ENCODE measurements at regions not wholly inside any gene's neighbourhood (a gene's known extent, or its start where the extent isn't known, plus 50 kb on each side); places are given as distances from the start of the nearest gene placed in this dataset.

DNA sequence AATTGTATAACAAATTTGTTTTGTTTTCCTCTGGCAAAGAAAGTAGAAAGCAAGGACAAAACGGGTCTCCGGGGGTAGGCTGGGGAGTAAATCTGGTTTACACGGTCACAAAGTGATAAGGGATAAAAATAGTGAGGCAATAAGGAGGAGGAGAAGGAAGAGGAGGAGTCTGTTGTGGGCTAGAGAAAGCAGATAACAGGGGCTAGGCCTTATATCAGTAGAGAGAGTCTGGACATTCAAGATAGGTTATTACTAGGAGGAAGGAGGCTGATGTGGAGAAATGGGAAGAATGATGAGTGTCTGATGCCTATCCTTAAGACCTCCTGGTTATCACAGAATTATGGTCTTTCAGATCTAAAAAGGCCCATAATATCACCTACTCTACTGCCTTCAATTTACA, 83.2 kb upstream of the SSTR1 start:
- TF ChIP-seq, protein P1, sequence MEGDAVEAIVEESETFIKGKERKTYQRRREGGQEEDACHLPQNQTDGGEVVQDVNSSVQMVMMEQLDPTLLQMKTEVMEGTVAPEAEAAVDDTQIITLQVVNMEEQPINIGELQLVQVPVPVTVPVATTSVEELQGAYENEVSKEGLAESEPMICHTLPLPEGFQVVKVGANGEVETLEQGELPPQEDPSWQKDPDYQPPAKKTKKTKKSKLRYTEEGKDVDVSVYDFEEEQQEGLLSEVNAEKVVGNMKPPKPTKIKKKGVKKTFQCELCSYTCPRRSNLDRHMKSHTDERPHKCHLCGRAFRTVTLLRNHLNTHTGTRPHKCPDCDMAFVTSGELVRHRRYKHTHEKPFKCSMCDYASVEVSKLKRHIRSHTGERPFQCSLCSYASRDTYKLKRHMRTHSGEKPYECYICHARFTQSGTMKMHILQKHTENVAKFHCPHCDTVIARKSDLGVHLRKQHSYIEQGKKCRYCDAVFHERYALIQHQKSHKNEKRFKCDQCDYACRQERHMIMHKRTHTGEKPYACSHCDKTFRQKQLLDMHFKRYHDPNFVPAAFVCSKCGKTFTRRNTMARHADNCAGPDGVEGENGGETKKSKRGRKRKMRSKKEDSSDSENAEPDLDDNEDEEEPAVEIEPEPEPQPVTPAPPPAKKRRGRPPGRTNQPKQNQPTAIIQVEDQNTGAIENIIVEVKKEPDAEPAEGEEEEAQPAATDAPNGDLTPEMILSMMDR (IDR thresholded peaks at IDR 0.05), result no peak
- Histone ChIP-seq H3K36me3 (no peaks in the 10 kb centered on the region), H3K4me1 (no peaks in the 10 kb centered on the region), H3K4me3 (no peak overlapping the region), H3K27ac (no peak overlapping the region), H3K9me3 (no peaks in the 10 kb centered on the region), H3K27me3 (no peaks in the 10 kb centered on the region)
- intact Hi-C loops (cut with DNase I; ENCODE audit: low total_unique reads), result no loop called here
- no peak for DNase-seq

DNA sequence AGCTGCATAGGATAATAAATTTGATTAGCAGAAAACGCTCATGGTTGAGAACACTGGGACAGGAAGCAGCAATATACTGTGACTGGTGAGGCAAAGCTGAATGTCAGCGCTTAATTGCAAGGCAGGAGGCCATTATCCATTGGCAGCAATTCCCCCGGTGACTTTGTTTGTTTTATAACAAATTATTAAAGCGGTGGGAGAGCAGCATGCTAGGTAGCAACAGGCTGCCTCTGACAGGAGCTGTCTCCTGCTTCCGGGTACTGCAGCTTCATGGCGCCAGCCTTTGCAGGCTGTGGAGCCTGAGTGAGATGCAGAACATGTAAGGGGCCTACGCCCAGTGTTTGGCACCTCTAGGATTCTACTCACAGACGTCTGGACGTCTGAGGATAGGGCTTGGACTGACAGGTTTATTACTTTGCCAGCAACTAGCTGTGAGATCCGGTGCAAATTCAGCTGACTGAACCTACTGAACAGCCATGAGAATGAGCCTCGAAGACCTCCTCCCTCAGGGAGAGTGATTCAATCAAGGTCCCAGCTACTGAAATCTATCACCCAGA, 82.1 kb upstream of the SSTR1 start:
- Histone ChIP-seq H3K4me3 (no peak overlapping the region), H3K9me3 (no peaks in the 10 kb centered on the region), H3K36me3 (no peaks in the 10 kb centered on the region), H3K27ac (no peak overlapping the region), H3K4me1 (no peaks in the 10 kb centered on the region), H3K27me3 (no peaks in the 10 kb centered on the region)
- TF ChIP-seq, protein P1 (IDR thresholded peaks at IDR 0.05), result no peak
- intact Hi-C loops (cut with DNase I; ENCODE audit: low total_unique reads), result no loop called here
- DNase-seq, result no peak

DNA sequence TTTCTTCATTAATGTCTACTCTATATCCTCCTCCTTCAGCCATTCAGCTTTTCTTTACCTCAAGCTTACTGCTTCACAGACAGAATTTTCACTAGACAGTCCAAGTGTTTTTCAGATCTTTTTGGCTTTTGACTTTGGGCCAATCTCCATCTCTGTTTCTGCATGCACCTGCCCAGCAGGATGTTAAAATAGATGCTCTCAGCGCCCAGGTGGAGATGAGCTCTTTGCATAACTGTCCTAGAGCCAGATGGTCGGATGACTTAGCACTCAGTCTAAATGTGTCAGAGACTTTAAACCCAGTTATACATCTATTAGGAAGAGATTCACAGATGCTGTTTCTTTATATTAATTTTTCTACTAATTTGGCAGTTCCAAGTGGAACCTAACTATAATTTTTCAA, 80.3 kb upstream of the SSTR1 start:
- Histone ChIP-seq H3K27me3 (no peaks in the 10 kb centered on the region), H3K36me3 (no peaks in the 10 kb centered on the region), H3K27ac (no peak overlapping the region), H3K4me3 (no peak overlapping the region), H3K9me3 (no peaks in the 10 kb centered on the region), H3K4me1 (no peaks in the 10 kb centered on the region)
- TF ChIP-seq, protein P1 (IDR thresholded peaks at IDR 0.05), result no peak
- DNase-seq, result no peak
- intact Hi-C loops (cut with DNase I; ENCODE audit: low total_unique reads), result no loop called here

DNA sequence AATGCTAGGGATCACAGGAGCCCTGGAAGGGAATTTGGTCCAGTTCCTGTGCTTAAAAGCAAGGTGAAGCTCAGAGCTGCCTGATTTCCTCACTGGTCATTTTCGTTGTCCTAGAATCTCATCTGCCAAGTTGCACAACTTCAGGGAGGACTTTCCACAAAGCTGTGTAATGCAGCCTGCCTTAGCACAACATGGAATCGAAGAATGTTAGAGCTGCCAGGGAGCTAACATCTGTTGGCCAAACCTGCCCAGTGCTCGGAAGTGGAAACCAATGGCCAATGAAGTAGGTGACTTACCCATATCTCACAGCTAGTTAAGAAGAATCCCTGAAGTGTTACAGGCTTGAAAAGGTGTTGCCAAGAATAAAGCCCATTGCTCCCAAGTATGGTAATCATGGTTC, 79.9 kb upstream of the SSTR1 start:
- no peak overlapping the region for H3K27ac ChIP-seq
- TF ChIP-seq, protein P1 (IDR thresholded peaks at IDR 0.05), result no peak
- no peaks in the 10 kb centered on the region for H3K9me3 ChIP-seq
- no peaks in the 10 kb centered on the region for H3K27me3 ChIP-seq
- DNase-seq, result no peak
- intact Hi-C loops (cut with DNase I; ENCODE audit: low total_unique reads), result no loop called here
- H3K4me1 ChIP-seq, result no peaks in the 10 kb centered on the region
- H3K36me3 ChIP-seq, result no peaks in the 10 kb centered on the region
- H3K4me3 ChIP-seq, result no peak overlapping the region

DNA sequence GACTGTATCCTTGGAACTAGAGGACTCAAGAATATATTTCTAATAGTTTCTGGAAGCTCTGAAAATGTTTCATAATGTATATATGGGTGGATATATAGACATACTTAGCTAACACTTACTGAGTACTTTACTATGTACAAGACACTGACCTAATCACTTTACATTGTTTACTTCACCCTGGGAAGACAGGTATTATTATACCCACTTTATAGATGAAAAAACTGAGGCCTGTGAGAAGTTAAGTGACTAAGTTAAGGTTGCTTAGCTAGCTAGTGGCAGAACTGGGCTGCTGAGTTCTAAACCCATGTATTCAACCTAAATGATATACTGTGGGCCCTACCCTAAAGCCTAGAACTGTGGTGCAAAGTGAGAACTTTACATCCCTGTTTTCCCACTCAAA, 79.1 kb upstream of the SSTR1 start:
- H3K9me3 ChIP-seq, result no peaks in the 10 kb centered on the region
- TF ChIP-seq, protein P1 (IDR thresholded peaks at IDR 0.05), result no peak
- intact Hi-C loops (cut with DNase I; ENCODE audit: low total_unique reads), result no loop called here
- H3K27ac ChIP-seq, result no peak overlapping the region
- DNase-seq, result no peak
- no peaks in the 10 kb centered on the region for H3K27me3 ChIP-seq
- H3K36me3 ChIP-seq, result no peaks in the 10 kb centered on the region
- H3K4me1 ChIP-seq, result no peaks in the 10 kb centered on the region
- H3K4me3 ChIP-seq, result no peak overlapping the region

DNA sequence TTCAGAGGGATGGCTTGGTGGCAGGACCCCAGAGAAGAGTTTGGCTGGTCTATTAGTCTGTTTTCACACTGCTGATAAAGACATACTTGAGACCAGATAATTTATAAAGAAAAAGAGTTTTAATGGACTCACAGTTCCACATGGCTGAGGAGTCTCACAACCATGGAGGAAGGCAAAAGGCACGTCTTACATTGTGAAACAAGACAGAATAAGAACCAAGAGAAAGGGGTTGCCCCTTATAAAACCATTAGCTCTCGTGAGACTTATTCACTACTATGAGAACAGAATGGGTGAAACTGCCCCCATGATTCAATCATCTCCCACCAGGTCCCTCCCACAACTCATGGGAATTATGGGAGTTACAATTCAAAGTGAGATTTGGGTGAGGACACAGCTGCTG, 78.5 kb upstream of the SSTR1 start:
- no peak overlapping the region for H3K27ac ChIP-seq
- H3K27me3 ChIP-seq, result no peaks in the 10 kb centered on the region
- DNase-seq, result no peak
- TF ChIP-seq, protein P1 (IDR thresholded peaks at IDR 0.05), result no peak
- H3K4me3 ChIP-seq, result no peak overlapping the region
- H3K9me3 ChIP-seq, result no peaks in the 10 kb centered on the region
- intact Hi-C loops (cut with DNase I; ENCODE audit: low total_unique reads), result no loop called here
- no peaks in the 10 kb centered on the region for H3K36me3 ChIP-seq
- H3K4me1 ChIP-seq, result no peaks in the 10 kb centered on the region

Data from tibial artery (tissue), 4 donors.